ENCODE measurements at regions not wholly inside any gene's neighbourhood (a gene's known extent, or its start where the extent isn't known, plus 50 kb on each side); places are given as distances from the start of the nearest gene placed in this dataset.

- TF ChIP-seq NRF1 (IDR thresholded peaks at IDR 0.05; ENCODE audit: low read depth, low read length): no peak
- TF ChIP-seq KDM5A (IDR thresholded peaks at IDR 0.05; ENCODE audit: low read length): no peak
- no peak for TF ChIP-seq TAF7 (optimal IDR thresholded peaks at IDR 0.05; ENCODE audit: borderline replicate concordance, low read depth, low read length)
- TF ChIP-seq CTBP2 (IDR thresholded peaks at IDR 0.05; ENCODE audit: borderline replicate concordance, insufficient read depth, insufficient read length, low read length): no peak
- TF ChIP-seq ATF3 (IDR thresholded peaks at IDR 0.05; ENCODE audit: insufficient read depth, low read depth, low read length): no peak
- TF ChIP-seq USF2 (IDR thresholded peaks at IDR 0.05; ENCODE audit: low read length): no peak
Observed at GRCh38 chr1:218112862-218113261, 172.2 kb upstream of the RRP15 start (continued).
